Esophagus squamous epithelium (tissue), 4 donors: ENCODE measurements at regions not wholly inside any gene's neighbourhood (a gene's known extent, or its start where the extent isn't known, plus 50 kb on each side); places are given as distances from the start of the nearest gene placed in this dataset.

Experiments used
- CTCF ChIP-seq, 6 experiments: fragments of 450-650 bp in 4 of 6; fragments of 200-600 bp in 2 of 6; sonication (generic) in 2 of 6; IDR thresholded peaks; one replicate each; pipeline ENCODE4 v1.5.1; 2016 to 2019; ENCODE audit warnings: antibody characterized with exemption in 6 of 6, mild to moderate bottlenecking in 4 of 6, moderate library complexity in 4 of 6
- POLR2A ChIP-seq, 4 donors: fragments of 450-650 bp; IDR thresholded peaks; one replicate each; pipeline ENCODE4 v1.6.1; 2017; ENCODE audit warnings: antibody characterized with exemption in 4 of 4, mild to moderate bottlenecking in 4 of 4, moderate library complexity in 3 of 4

GRCh38 chr12:77218278-77218677, 152.9 kb upstream of the E2F7 start:
- TF ChIP-seq CTCF (IDR thresholded peaks at IDR 0.05) (no peak), POLR2A (IDR thresholded peaks at IDR 0.05) (no peak)
